B cell (primary cell): ENCODE measurements at regions not wholly inside any gene's neighbourhood (a gene's known extent, or its start where the extent isn't known, plus 50 kb on each side); places are given as distances from the start of the nearest gene placed in this dataset.

ENCODE experiments used
- ATAC-seq: fragments of 200-7000 bp; cut with Tn5 transposase; one replicate; pipeline ENCODE4 v1.10.0; 2021; ENCODE audit warnings: low read depth, mild to moderate bottlenecking, moderate number of reproducible peaks, moderate library complexity
- CTCF ChIA-PET: fragments of 350-600 bp; sonication (Branson Sonifier 250); formaldehyde crosslinking; loops from one replicate; lab custom pipeline; 2021; ENCODE audit warnings: antibody characterized with exemption, inconsistent platforms; lab: Charles Lee
- POLR2A ChIA-PET: fragments of 350-600 bp; sonication (Branson Sonifier 250); formaldehyde crosslinking; loops from one replicate; lab custom pipeline; 2021; ENCODE audit warnings: antibody characterized with exemption; lab: Charles Lee
- DNase-seq: peaks from one replicate; pipeline ENCODE4 v3.0.0; 2013
- H2AFZ ChIP-seq: 2 replicates; pipeline ENCODE4 v1.6.1; 2012; ENCODE audit warnings: mild to moderate bottlenecking, low read depth, low read length; ENCODE audit not compliant: insufficient read depth, poor library complexity, severe bottlenecking
- H3K27ac ChIP-seq, 2 donors: 1 replicate in 1 of 2; 2 replicates in 1 of 2; pipeline ENCODE4 v1.5.1; 2012 to 2013; ENCODE audit warnings: low read length in 2 of 2, mild to moderate bottlenecking in 2 of 2, moderate library complexity in 1 of 2
- H3K27me3 ChIP-seq, 4 experiments: fragments of 200-600 bp in 1 of 4; sonication (generic) in 1 of 4; replicated peaks in 1 of 4; 1 replicate in 2 of 4; 2 replicates in 2 of 4; pipeline versions ENCODE4 v1.6.1 to v1.7.0; 2013 to 2016; ENCODE audit warnings: low read length in 3 of 4, mild to moderate bottlenecking in 2 of 4, mixed read lengths in 1 of 4, moderate library complexity in 1 of 4; ENCODE audit not compliant: insufficient read depth in 4 of 4, control insufficient read depth in 3 of 4; ENCODE audit errors: control extremely low read depth in 1 of 4
- H3K36me3 ChIP-seq, 2 experiments: replicated peaks in 1 of 2; 1 replicate in 1 of 2; 2 replicates in 1 of 2; pipeline versions ENCODE4 v1.6.1 to v1.7.1; 2013; ENCODE audit warnings: low read length in 1 of 2; ENCODE audit not compliant: insufficient read depth in 2 of 2, control insufficient read depth in 1 of 2; ENCODE audit errors: control extremely low read depth in 1 of 2, extremely low read depth in 1 of 2
- H3K4me1 ChIP-seq, 2 donors: fragments of 200-600 bp in 1 of 2; sonication (generic) in 1 of 2; 1 replicate in 1 of 2; 2 replicates in 1 of 2; pipeline versions ENCODE4 v1.5.1 to v1.6.1; 2013 to 2017; ENCODE audit warnings: low read length in 2 of 2; ENCODE audit not compliant: control insufficient read depth in 2 of 2, insufficient read depth in 2 of 2
- H3K4me2 ChIP-seq: replicated peaks from 2 replicates; pipeline ENCODE3; 2012; ENCODE audit warnings: mild to moderate bottlenecking, low read depth, low read length; ENCODE audit not compliant: poor library complexity, severe bottlenecking
- H3K4me3 ChIP-seq, 5 experiments: fragments of 200-600 bp in 1 of 5; sonication (generic) in 1 of 5; 1 replicate in 3 of 5; 2 replicates in 2 of 5; pipeline versions ENCODE4 v1.5.1 to v1.7.0; 2011 to 2016; ENCODE audit warnings: low read length in 4 of 5, mild to moderate bottlenecking in 4 of 5, low read depth in 2 of 5, control low read depth in 1 of 5, moderate library complexity in 1 of 5; ENCODE audit not compliant: insufficient read depth in 1 of 5; ENCODE audit errors: control extremely low read depth in 1 of 5, extremely low read depth in 1 of 5
- H3K79me2 ChIP-seq: fragments of 200-600 bp; sonication (generic); one replicate; pipeline ENCODE4 v1.6.0; 2016; ENCODE audit warnings: low read length; ENCODE audit not compliant: control insufficient read depth, insufficient read depth
- H3K9ac ChIP-seq: fragments of 200-600 bp; sonication (generic); 2 replicates; pipeline ENCODE4 v1.6.1; 2017; ENCODE audit warnings: mild to moderate bottlenecking, low read length, moderate library complexity
- H3K9me3 ChIP-seq, 3 donors: one replicate each; pipeline versions ENCODE4 v1.6.1 to v1.7.1; 2013; ENCODE audit warnings: low read length in 2 of 3; ENCODE audit not compliant: control insufficient read depth in 2 of 3, insufficient read depth in 1 of 3; ENCODE audit errors: control extremely low read depth in 1 of 3
- H4K20me1 ChIP-seq: 2 replicates; pipeline ENCODE4 v1.6.0; 2012; ENCODE audit warnings: mild to moderate bottlenecking, low read length; ENCODE audit not compliant: insufficient read depth, control insufficient read depth, poor library complexity, severe bottlenecking
- H3K27ac Mint-ChIP-seq: one replicate; pipeline ENCODE4 v1.8.0; 2021; ENCODE audit warnings: mixed read lengths
- H3K27me3 Mint-ChIP-seq: one replicate; pipeline ENCODE4 v1.8.0; 2021; ENCODE audit warnings: mixed read lengths
- H3K4me1 Mint-ChIP-seq: one replicate; pipeline ENCODE4 v1.8.0; 2021; ENCODE audit warnings: mixed read lengths
- H3K4me3 Mint-ChIP-seq: one replicate; pipeline ENCODE4 v1.8.0; 2021; ENCODE audit warnings: mixed read lengths
- H3K9me3 Mint-ChIP-seq: one replicate; pipeline ENCODE4 v1.8.0; 2022; ENCODE audit warnings: mixed read lengths; ENCODE audit not compliant: insufficient read depth
- EZH2 ChIP-seq: IDR thresholded peaks from 2 replicates; pipeline ENCODE4 v1.6.1; 2012; ENCODE audit warnings: borderline replicate concordance, low read depth, mild to moderate bottlenecking, moderate library complexity, low read length; ENCODE audit not compliant: insufficient read depth, poor library complexity, severe bottlenecking
- WGBS: methylation state at CpG from one replicate; pipeline ENCODE4 v1.1.5; 2013; ENCODE audit warnings: missing lambda C conversion rate; ENCODE audit not compliant: insufficient coverage; 5-methylcytosine and 5-hydroxymethylcytosine counted together
- intact Hi-C: fragments of 100-400 bp; cut with micrococcal nuclease; formaldehyde crosslinking; loops from one replicate; pipeline ENCODE4 v1.10.0; 2022
- TF ChIP-seq, protein P1 (sequence below): fragments of 200-600 bp; IDR thresholded peaks from one replicate; pipeline ENCODE4 v1.8.0; 2022; ENCODE audit warnings: antibody characterized with exemption, mild to moderate bottlenecking

GRCh38 chr17:5794881-5795506 is 210.7 kb upstream of the NLRP1 start:
- H3K27ac Mint-ChIP-seq, result no peak overlapping the region
- TF ChIP-seq EZH2, result no peak
- TF ChIP-seq, protein P1, sequence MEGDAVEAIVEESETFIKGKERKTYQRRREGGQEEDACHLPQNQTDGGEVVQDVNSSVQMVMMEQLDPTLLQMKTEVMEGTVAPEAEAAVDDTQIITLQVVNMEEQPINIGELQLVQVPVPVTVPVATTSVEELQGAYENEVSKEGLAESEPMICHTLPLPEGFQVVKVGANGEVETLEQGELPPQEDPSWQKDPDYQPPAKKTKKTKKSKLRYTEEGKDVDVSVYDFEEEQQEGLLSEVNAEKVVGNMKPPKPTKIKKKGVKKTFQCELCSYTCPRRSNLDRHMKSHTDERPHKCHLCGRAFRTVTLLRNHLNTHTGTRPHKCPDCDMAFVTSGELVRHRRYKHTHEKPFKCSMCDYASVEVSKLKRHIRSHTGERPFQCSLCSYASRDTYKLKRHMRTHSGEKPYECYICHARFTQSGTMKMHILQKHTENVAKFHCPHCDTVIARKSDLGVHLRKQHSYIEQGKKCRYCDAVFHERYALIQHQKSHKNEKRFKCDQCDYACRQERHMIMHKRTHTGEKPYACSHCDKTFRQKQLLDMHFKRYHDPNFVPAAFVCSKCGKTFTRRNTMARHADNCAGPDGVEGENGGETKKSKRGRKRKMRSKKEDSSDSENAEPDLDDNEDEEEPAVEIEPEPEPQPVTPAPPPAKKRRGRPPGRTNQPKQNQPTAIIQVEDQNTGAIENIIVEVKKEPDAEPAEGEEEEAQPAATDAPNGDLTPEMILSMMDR, result no peak

GRCh38 chr17:5797447-5798050 is 213.2 kb upstream of the NLRP1 start:
- 49% methylated on average over 12 of the region's 12 CpGs for WGBS
- H3K27me3 Mint-ChIP-seq, result peaks cover 35% of the 10 kb centered on the region
- ChIA-PET POLR2A (no interaction called here), CTCF (no interaction called here)
- TF ChIP-seq EZH2, result no peak
- Histone ChIP-seq H3K9ac (no peak overlapping the region), H3K27ac (no peak overlapping the region), H3K4me3 (no peak overlapping the region), H3K4me1 (no peaks in the 10 kb centered on the region), H4K20me1 (no peaks in the 10 kb centered on the region), H3K36me3 (no peaks in the 10 kb centered on the region), H2AFZ (no peak overlapping the region), H3K4me2 (no peak overlapping the region), H3K9me3 (peaks cover 0 to 9% (median 6%) of the 10 kb centered on the region in 3 donors), H3K79me2 (no peaks in the 10 kb centered on the region), H3K27me3 (peaks cover 0 to 5% (median 1%) of the 10 kb centered on the region in 4 experiments)
- no peak overlapping the region for H3K27ac Mint-ChIP-seq
- intact Hi-C loops, result no loop called here
- no peaks in the 10 kb centered on the region for H3K4me1 Mint-ChIP-seq
- peaks cover 5% of the 10 kb centered on the region for H3K9me3 Mint-ChIP-seq
- no peak for DNase-seq
- no peak for ATAC-seq
- no peak overlapping the region for H3K4me3 Mint-ChIP-seq

More at GRCh38 chr17:5794881-5795506, 210.7 kb upstream of the NLRP1 start:
- H3K9ac ChIP-seq, result no peak overlapping the region
- H3K9me3 Mint-ChIP-seq, result peaks cover 5% of the 10 kb centered on the region
- no peak for ATAC-seq
- H3K4me1 ChIP-seq, result no peaks in the 10 kb centered on the region
- H3K36me3 ChIP-seq, result no peaks in the 10 kb centered on the region
- H3K4me2 ChIP-seq, result no peak overlapping the region
- ChIA-PET CTCF (no interaction called here), POLR2A (no interaction called here)
- H3K4me1 Mint-ChIP-seq, result no peaks in the 10 kb centered on the region
- H3K27ac ChIP-seq, result no peak overlapping the region
- no peaks in the 10 kb centered on the region for H3K79me2 ChIP-seq
- H3K4me3 ChIP-seq, result no peak overlapping the region
- peaks cover 0 to 6% (median 5%) of the 10 kb centered on the region in 3 donors for H3K9me3 ChIP-seq
- intact Hi-C loops, result no loop called here
- WGBS, result 84% methylated on average over 5 of the region's 6 CpGs
- DNase-seq, result no peak
- peaks cover 49% of the 10 kb centered on the region for H3K27me3 Mint-ChIP-seq
- H3K4me3 Mint-ChIP-seq, result no peak overlapping the region
- H3K27me3 ChIP-seq, result peaks cover 0 to 9% (median 3%) of the 10 kb centered on the region in 4 experiments
- no peak overlapping the region for H2AFZ ChIP-seq
- no peaks in the 10 kb centered on the region for H4K20me1 ChIP-seq
